Neural cell (in vitro differentiated cells): ENCODE measurements at regions not wholly inside any gene's neighbourhood (a gene's known extent, or its start where the extent isn't known, plus 50 kb on each side); places are given as distances from the start of the nearest gene placed in this dataset.

Experiments
- H2AFZ ChIP-seq: fragments of 200-600, 300-800 bp; sonication (generic), shearing (Covaris generic); 2 replicates; pipeline ENCODE4 v1.6.0; 2014; ENCODE audit warnings: low read depth, mild to moderate bottlenecking, antibody characterized with exemption, low read length, moderate library complexity
- H3F3A ChIP-seq: fragments of 200-600 bp; shearing (Covaris generic); 2 replicates; pipeline ENCODE4 v1.6.1; 2016; ENCODE audit warnings: mild to moderate bottlenecking, moderate library complexity, mixed read lengths, antibody characterized with exemption, low read length; ENCODE audit not compliant: insufficient read depth, poor library complexity, severe bottlenecking
- H3K27ac ChIP-seq: fragments of 200-600, 300-800 bp; sonication (generic), shearing (Covaris generic); 2 replicates; pipeline ENCODE4 v1.5.1; 2014; ENCODE audit warnings: mild to moderate bottlenecking, low read length, moderate library complexity
- H3K27me3 ChIP-seq: fragments of 300-800, 200-600 bp; sonication (generic), shearing (Covaris generic); 2 replicates; pipeline ENCODE4 v1.6.0; 2014; ENCODE audit warnings: mild to moderate bottlenecking, low read depth, low read length, moderate library complexity; ENCODE audit not compliant: insufficient read depth
- H3K36me3 ChIP-seq: fragments of 300-800, 200-600 bp; sonication (generic), shearing (Covaris generic); 2 replicates; pipeline ENCODE4 v1.5.1; 2014; ENCODE audit warnings: mild to moderate bottlenecking, antibody characterized with exemption, low read length, moderate library complexity; ENCODE audit not compliant: insufficient read depth
- H3K4me2 ChIP-seq: fragments of 300-800, 200-600 bp; sonication (generic), shearing (Covaris generic); 2 replicates; pipeline ENCODE4 v1.6.0; 2014; ENCODE audit warnings: mild to moderate bottlenecking, low read length
- H3K4me3 ChIP-seq: fragments of 300-800, 200-600 bp; sonication (generic), shearing (Covaris generic); 2 replicates; pipeline ENCODE4 v1.5.1; 2014; ENCODE audit warnings: mild to moderate bottlenecking, low read length, moderate library complexity
- H3K79me2 ChIP-seq: fragments of 200-600 bp; shearing (Covaris generic); replicated peaks from 2 replicates; pipeline ENCODE4 v1.6.0; 2014; ENCODE audit warnings: mild to moderate bottlenecking, low read length, moderate library complexity; ENCODE audit not compliant: insufficient read depth
- H3K9ac ChIP-seq: fragments of 300-800, 200-600 bp; sonication (generic), shearing (Covaris generic); 2 replicates; pipeline ENCODE4 v1.6.1; 2016; ENCODE audit warnings: mild to moderate bottlenecking, low read length, mixed read lengths
- H3K9me2 ChIP-seq: fragments of 200-600 bp; shearing (Covaris generic); 2 replicates; pipeline ENCODE4 v1.6.1; 2016; ENCODE audit warnings: mild to moderate bottlenecking, low read length, mixed read lengths; ENCODE audit not compliant: insufficient read depth
- H3K9me3 ChIP-seq: fragments of 200-600, 300-800 bp; sonication (generic), shearing (Covaris generic); 2 replicates; pipeline ENCODE4 v1.6.1; 2016; ENCODE audit warnings: mild to moderate bottlenecking, mixed run types, low read length, moderate library complexity, mixed read lengths
- H4K20me1 ChIP-seq: fragments of 200-600 bp; shearing (Covaris generic); 2 replicates; pipeline ENCODE4 v1.6.1; 2016; ENCODE audit warnings: mild to moderate bottlenecking, mixed run types; ENCODE audit not compliant: insufficient read depth
- EP300 ChIP-seq: fragments of 450-650 bp; conservative IDR thresholded peaks from 2 replicates; pipeline ENCODE4 v1.6.1; 2014; ENCODE audit warnings: antibody characterized with exemption, mild to moderate bottlenecking, moderate library complexity; ENCODE audit not compliant: poor library complexity, severe bottlenecking
- EZH2 ChIP-seq: fragments of 200-600, 300-800 bp; shearing (Covaris generic), sonication (generic); IDR thresholded peaks from 2 replicates; pipeline ENCODE4 v1.6.1; 2014; ENCODE audit warnings: antibody characterized with exemption, low read length, borderline replicate concordance, mild to moderate bottlenecking; ENCODE audit not compliant: insufficient read depth, poor library complexity, severe bottlenecking
- MXI1 ChIP-seq: fragments of 450-650 bp; conservative IDR thresholded peaks from 2 replicates; pipeline ENCODE4 v1.6.1; 2014; ENCODE audit warnings: antibody characterized with exemption, mild to moderate bottlenecking; ENCODE audit not compliant: poor library complexity, severe bottlenecking
- POLR2AphosphoS5 ChIP-seq: IDR thresholded peaks from 2 replicates; pipeline ENCODE4 v1.6.1; 2012
- RAD21 ChIP-seq: fragments of 450-650 bp; conservative IDR thresholded peaks from 2 replicates; pipeline ENCODE4 v1.6.1; 2014; ENCODE audit warnings: antibody characterized with exemption, mild to moderate bottlenecking, moderate library complexity
- SMC3 ChIP-seq: fragments of 450-650 bp; conservative IDR thresholded peaks from 2 replicates; pipeline ENCODE4 v1.6.1; 2014; ENCODE audit warnings: antibody characterized with exemption, mild to moderate bottlenecking, moderate library complexity; ENCODE audit not compliant: poor library complexity
- TAF1 ChIP-seq: IDR thresholded peaks from 2 replicates; pipeline ENCODE4 v1.6.1; 2012; ENCODE audit warnings: low read depth
- TF ChIP-seq, protein P1 (sequence below): fragments of 450-650 bp; IDR thresholded peaks from 2 replicates; pipeline ENCODE4 v1.5.1; 2014; ENCODE audit warnings: antibody characterized with exemption, mild to moderate bottlenecking, moderate library complexity; ENCODE audit not compliant: poor library complexity, severe bottlenecking
- TF ChIP-seq, protein P2 (sequence below): IDR thresholded peaks from 2 replicates; pipeline ENCODE4 v1.6.1; 2012; ENCODE audit warnings: borderline replicate concordance

DNA sequence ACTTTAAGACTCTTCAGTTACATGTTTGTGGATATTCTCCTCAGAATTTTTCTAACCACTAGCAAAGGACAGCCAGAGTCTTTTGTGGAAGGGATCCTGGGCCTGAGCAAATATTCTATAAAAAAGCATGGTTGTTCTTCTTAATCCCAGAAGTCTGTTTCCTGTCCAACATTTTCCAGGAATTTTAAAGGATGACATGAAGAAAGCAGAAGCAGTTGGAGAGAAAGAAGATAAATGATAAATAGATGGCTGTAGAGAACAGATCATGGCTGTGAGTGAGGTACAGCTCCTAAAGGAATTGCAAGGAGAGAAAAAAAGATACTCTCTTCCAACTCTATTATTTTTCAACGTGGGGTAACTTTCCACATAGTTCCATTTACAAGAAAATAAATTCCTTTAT is 91.8 kb upstream of the STEAP4 start:
- Histone ChIP-seq H3K27ac (no peak overlapping the region), H3K9me2 (no peaks in the 10 kb centered on the region), H3K4me3 (no peak overlapping the region), H3K27me3 (no peaks in the 10 kb centered on the region), H3K9me3 (no peaks in the 10 kb centered on the region), H3K36me3 (no peaks in the 10 kb centered on the region), H3K79me2 (no peaks in the 10 kb centered on the region), H4K20me1 (no peaks in the 10 kb centered on the region), H3K4me2 (no peak overlapping the region), H3K9ac (no peak overlapping the region), H2AFZ (no peak overlapping the region), H3F3A (no peaks in the 10 kb centered on the region)
- TF ChIP-seq MXI1, result no peak
- TF ChIP-seq, protein P1, sequence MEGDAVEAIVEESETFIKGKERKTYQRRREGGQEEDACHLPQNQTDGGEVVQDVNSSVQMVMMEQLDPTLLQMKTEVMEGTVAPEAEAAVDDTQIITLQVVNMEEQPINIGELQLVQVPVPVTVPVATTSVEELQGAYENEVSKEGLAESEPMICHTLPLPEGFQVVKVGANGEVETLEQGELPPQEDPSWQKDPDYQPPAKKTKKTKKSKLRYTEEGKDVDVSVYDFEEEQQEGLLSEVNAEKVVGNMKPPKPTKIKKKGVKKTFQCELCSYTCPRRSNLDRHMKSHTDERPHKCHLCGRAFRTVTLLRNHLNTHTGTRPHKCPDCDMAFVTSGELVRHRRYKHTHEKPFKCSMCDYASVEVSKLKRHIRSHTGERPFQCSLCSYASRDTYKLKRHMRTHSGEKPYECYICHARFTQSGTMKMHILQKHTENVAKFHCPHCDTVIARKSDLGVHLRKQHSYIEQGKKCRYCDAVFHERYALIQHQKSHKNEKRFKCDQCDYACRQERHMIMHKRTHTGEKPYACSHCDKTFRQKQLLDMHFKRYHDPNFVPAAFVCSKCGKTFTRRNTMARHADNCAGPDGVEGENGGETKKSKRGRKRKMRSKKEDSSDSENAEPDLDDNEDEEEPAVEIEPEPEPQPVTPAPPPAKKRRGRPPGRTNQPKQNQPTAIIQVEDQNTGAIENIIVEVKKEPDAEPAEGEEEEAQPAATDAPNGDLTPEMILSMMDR, result no peak
- TF ChIP-seq, protein P2, sequence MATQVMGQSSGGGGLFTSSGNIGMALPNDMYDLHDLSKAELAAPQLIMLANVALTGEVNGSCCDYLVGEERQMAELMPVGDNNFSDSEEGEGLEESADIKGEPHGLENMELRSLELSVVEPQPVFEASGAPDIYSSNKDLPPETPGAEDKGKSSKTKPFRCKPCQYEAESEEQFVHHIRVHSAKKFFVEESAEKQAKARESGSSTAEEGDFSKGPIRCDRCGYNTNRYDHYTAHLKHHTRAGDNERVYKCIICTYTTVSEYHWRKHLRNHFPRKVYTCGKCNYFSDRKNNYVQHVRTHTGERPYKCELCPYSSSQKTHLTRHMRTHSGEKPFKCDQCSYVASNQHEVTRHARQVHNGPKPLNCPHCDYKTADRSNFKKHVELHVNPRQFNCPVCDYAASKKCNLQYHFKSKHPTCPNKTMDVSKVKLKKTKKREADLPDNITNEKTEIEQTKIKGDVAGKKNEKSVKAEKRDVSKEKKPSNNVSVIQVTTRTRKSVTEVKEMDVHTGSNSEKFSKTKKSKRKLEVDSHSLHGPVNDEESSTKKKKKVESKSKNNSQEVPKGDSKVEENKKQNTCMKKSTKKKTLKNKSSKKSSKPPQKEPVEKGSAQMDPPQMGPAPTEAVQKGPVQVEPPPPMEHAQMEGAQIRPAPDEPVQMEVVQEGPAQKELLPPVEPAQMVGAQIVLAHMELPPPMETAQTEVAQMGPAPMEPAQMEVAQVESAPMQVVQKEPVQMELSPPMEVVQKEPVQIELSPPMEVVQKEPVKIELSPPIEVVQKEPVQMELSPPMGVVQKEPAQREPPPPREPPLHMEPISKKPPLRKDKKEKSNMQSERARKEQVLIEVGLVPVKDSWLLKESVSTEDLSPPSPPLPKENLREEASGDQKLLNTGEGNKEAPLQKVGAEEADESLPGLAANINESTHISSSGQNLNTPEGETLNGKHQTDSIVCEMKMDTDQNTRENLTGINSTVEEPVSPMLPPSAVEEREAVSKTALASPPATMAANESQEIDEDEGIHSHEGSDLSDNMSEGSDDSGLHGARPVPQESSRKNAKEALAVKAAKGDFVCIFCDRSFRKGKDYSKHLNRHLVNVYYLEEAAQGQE, result no peak
- no peak for TF ChIP-seq SMC3
- TF ChIP-seq TAF1, result no peak
- TF ChIP-seq EZH2, result no peak
- no peak for TF ChIP-seq RAD21
- TF ChIP-seq POLR2AphosphoS5, result no peak
- no peak for TF ChIP-seq EP300

DNA sequence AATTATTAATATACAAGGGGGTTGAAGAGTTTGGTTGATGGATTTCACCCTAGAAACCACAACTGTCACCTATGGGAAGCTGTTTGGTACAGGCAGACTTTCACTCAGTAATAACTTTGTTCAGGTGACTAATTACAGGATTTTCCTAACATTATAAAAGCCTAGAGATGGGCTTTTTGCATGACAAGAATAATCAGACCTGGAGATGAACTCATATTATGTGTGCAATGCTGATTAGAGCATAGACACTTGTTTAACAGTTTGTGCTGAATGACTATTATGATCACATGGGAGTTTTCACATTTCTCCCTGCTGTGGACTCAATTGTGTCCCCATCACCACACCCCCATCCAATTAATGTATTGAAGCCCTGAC is 90.2 kb upstream of the STEAP4 start:
- no peaks in the 10 kb centered on the region for H3K9me3 ChIP-seq
- no peaks in the 10 kb centered on the region for H3K79me2 ChIP-seq
- no peaks in the 10 kb centered on the region for H3K9me2 ChIP-seq
- no peaks in the 10 kb centered on the region for H3F3A ChIP-seq
- no peak overlapping the region for H3K4me3 ChIP-seq
- H2AFZ ChIP-seq, result no peak overlapping the region
- H3K27ac ChIP-seq, result no peak overlapping the region
- H3K4me2 ChIP-seq, result no peak overlapping the region
- H4K20me1 ChIP-seq, result no peaks in the 10 kb centered on the region
- H3K9ac ChIP-seq, result no peak overlapping the region
- no peaks in the 10 kb centered on the region for H3K27me3 ChIP-seq
- TF ChIP-seq MXI1 (no peak), POLR2AphosphoS5 (no peak), RAD21 (no peak)
- H3K36me3 ChIP-seq, result no peaks in the 10 kb centered on the region
